Heart left ventricle (tissue), 13 donors: ENCODE measurements at regions not wholly inside any gene's neighbourhood (a gene's known extent, or its start where the extent isn't known, plus 50 kb on each side); places are given as distances from the start of the nearest gene placed in this dataset.

ENCODE experiments used
- CTCF ChIP-seq, 12 donors: fragments of 200-600 bp; sonication (generic) in 4 of 12; IDR thresholded peaks; one replicate each; pipeline versions ENCODE4 v1.5.0 to v1.8.0; 2018 to 2022; ENCODE audit warnings: antibody characterized with exemption in 12 of 12, mild to moderate bottlenecking in 5 of 12
- POLR2A ChIP-seq, 2 donors: fragments of 450-650 bp; IDR thresholded peaks; one replicate each; pipeline ENCODE4 v1.6.1; 2017; ENCODE audit warnings: antibody characterized with exemption in 2 of 2, mild to moderate bottlenecking in 2 of 2, moderate library complexity in 2 of 2
- donor health status: ischemic (EF 13 %, LVEDD 7.1; RV severe dilation, severe dysfunction).
- donor health status: DM: no; HTN: yes; CAD: no.
- donor health status: DM: no; HTN: no; CAD: no.
- donor health status: ischemic (EF 25% LVEDD 6.9; RV normal size, moderate dysfunction).
- donor health status: ischemic (EF 25% LVEDD 5.7; RV mildly dilated, moderate dysfunction).
- donor health status: ischemic (EF 35%, LVEDD 5.7; RV mildly dilated, moderate dysfunction).
- donor health status: nonischemic (EF 11% LVEDD 7.7; RV severe dilation, severe dysfunction).
- donor health status: DM: yes; HTN: yes; CAD: no.
- donor health status: PGD.
- donor health status: ischemic (EF 29% LVEDD 5.4; RV normal size, mild dysfunction).
- donor health status: nonischemic (EF 23%, LVEDD 6.1; RV moderate dilation, normal function).

GRCh38 chr16:11407047-11407982, 62.1 kb downstream of the RMI2 start:
- TF ChIP-seq CTCF (IDR thresholded peaks at IDR 0.05) (peak; percentile 48 to 79 (median 61)), POLR2A (IDR thresholded peaks at IDR 0.05) (no peak)
